GM21360 (cell line): ENCODE measurements at regions not wholly inside any gene's neighbourhood (a gene's known extent, or its start where the extent isn't known, plus 50 kb on each side); places are given as distances from the start of the nearest gene placed in this dataset.

ENCODE experiments used
- ATAC-seq: cut with Tn5 transposase; IDR thresholded peaks from one replicate; pipeline ENCODE4 v1.9.1; 2021; ENCODE audit warnings: mild to moderate bottlenecking, moderate library complexity; ENCODE audit not compliant: unreplicated experiment

GRCh38 chr2:220081171-220081570, 453.7 kb downstream of the SLC4A3 start:
- ATAC-seq, result no peak

GRCh38 chr2:220090050-220090449, 462.6 kb downstream of the SLC4A3 start:
- no peak for ATAC-seq

GRCh38 chr2:220096406-220096805, 469.0 kb downstream of the SLC4A3 start:
- ATAC-seq, result no peak

- ATAC-seq, result no peak
Measured at GRCh38 chr2:220101980-220102379, 474.6 kb downstream of the SLC4A3 start.

GRCh38 chr2:220103596-220103995, 476.2 kb downstream of the SLC4A3 start:
- no peak for ATAC-seq

- no peak for ATAC-seq
Measured at GRCh38 chr2:220104871-220105351, 477.5 kb downstream of the SLC4A3 start.

- no peak for ATAC-seq
Measured at GRCh38 chr2:220106065-220106464, 478.6 kb downstream of the SLC4A3 start.

GRCh38 chr2:220107380-220107791, 480.0 kb downstream of the SLC4A3 start:
- no peak for ATAC-seq

GRCh38 chr2:220114443-220114842, 487.0 kb downstream of the SLC4A3 start:
- no peak for ATAC-seq

GRCh38 chr2:220117025-220117424, 489.6 kb downstream of the SLC4A3 start:
- no peak for ATAC-seq

- no peak for ATAC-seq
Measured at GRCh38 chr2:220120041-220120440, 492.6 kb downstream of the SLC4A3 start.

- ATAC-seq, result no peak
Measured at GRCh38 chr2:220123751-220124150, 496.3 kb downstream of the SLC4A3 start.

- ATAC-seq, result no peak
Measured at GRCh38 chr2:220125551-220125950, 498.1 kb downstream of the SLC4A3 start.

- ATAC-seq, result no peak
Measured at GRCh38 chr2:220127311-220127710, 499.9 kb downstream of the SLC4A3 start.

GRCh38 chr2:220127876-220128275, 500.4 kb downstream of the SLC4A3 start:
- ATAC-seq, result no peak

GRCh38 chr2:220129391-220129790, 502.0 kb downstream of the SLC4A3 start:
- no peak for ATAC-seq

- ATAC-seq, result no peak
Measured at GRCh38 chr2:220134756-220135534, 507.5 kb downstream of the SLC4A3 start.

- no peak for ATAC-seq
Measured at GRCh38 chr2:220143336-220143735, 515.9 kb downstream of the SLC4A3 start.

- no peak for ATAC-seq
Measured at GRCh38 chr2:220144411-220144810, 517.0 kb downstream of the SLC4A3 start.

- no peak for ATAC-seq
Measured at GRCh38 chr2:220147161-220148038, 520.0 kb downstream of the SLC4A3 start.

- no peak for ATAC-seq
Measured at GRCh38 chr2:220148471-220149248, 521.2 kb downstream of the SLC4A3 start.
